Spleen (tissue), 11 donors: ENCODE measurements at regions not wholly inside any gene's neighbourhood (a gene's known extent, or its start where the extent isn't known, plus 50 kb on each side); places are given as distances from the start of the nearest gene placed in this dataset.
A peak's percentile ranks its signal among the peaks of the same experiment; 100 is the strongest.

Experiments used
- DNase-seq: peaks from one replicate; pipeline ENCODE4 v3.0.0-alpha.2; 2020
- H3K27ac ChIP-seq, 8 donors: fragments of 200-600 bp; sonication (generic) in 7 of 8; 1 replicate in 4 of 8; 2 replicates in 4 of 8; pipeline versions ENCODE4 v1.5.0 to v1.8.0; 2016 to 2021; ENCODE audit warnings: inconsistent platforms in 4 of 8, mild to moderate bottlenecking in 4 of 8, moderate library complexity in 1 of 8
- H3K27me3 ChIP-seq, 7 donors: fragments of 200-600 bp; sonication (generic) in 6 of 7; replicated peaks in 1 of 7; 1 replicate in 4 of 7; 2 replicates in 3 of 7; pipeline versions ENCODE4 v1.5.0 to v1.8.0; 2016 to 2021; ENCODE audit warnings: inconsistent platforms in 3 of 7, mild to moderate bottlenecking in 1 of 7
- H3K36me3 ChIP-seq, 6 donors: fragments of 200-600 bp; sonication (generic) in 5 of 6; 1 replicate in 4 of 6; 2 replicates in 2 of 6; pipeline versions ENCODE4 v1.5.0 to v1.8.0; 2016 to 2021; ENCODE audit warnings: inconsistent platforms in 2 of 6
- H3K4me1 ChIP-seq, 6 donors: fragments of 200-600 bp; sonication (generic) in 5 of 6; 1 replicate in 3 of 6; 2 replicates in 3 of 6; pipeline versions ENCODE4 v1.5.0 to v1.8.0; 2016 to 2021; ENCODE audit warnings: inconsistent platforms in 3 of 6
- H3K4me3 ChIP-seq, 8 donors: fragments of 200-600 bp; sonication (generic) in 7 of 8; 1 replicate in 4 of 8; 2 replicates in 4 of 8; pipeline versions ENCODE4 v1.5.0 to v1.8.0; 2016 to 2021; ENCODE audit warnings: inconsistent platforms in 4 of 8, mild to moderate bottlenecking in 4 of 8, moderate library complexity in 2 of 8
- H3K9me3 ChIP-seq, 8 donors: fragments of 200-600 bp; sonication (generic) in 7 of 8; 1 replicate in 4 of 8; 2 replicates in 4 of 8; pipeline versions ENCODE4 v1.5.0 to v1.8.0; 2016 to 2021; ENCODE audit warnings: inconsistent platforms in 4 of 8
- CTCF ChIP-seq, 11 experiments: fragments of 200-600 bp in 7 of 11; fragments of 450-650 bp in 4 of 11; sonication (generic) in 4 of 11; IDR thresholded peaks in 8 of 11; conservative IDR thresholded peaks in 3 of 11; 1 replicate in 7 of 11; 2 replicates in 4 of 11; pipeline versions ENCODE4 v1.4.0 to v1.8.0; 2016 to 2021; ENCODE audit warnings: antibody characterized with exemption in 11 of 11, inconsistent platforms in 4 of 11, mild to moderate bottlenecking in 1 of 11
- POLR2A ChIP-seq, 3 donors: fragments of 450-650 bp; IDR thresholded peaks; one replicate each; pipeline ENCODE4 v1.5.1; 2017; ENCODE audit warnings: antibody characterized with exemption in 3 of 3, mild to moderate bottlenecking in 1 of 3
- POLR2AphosphoS5 ChIP-seq, 3 donors: sonication (generic); formaldehyde crosslinking; IDR thresholded peaks; one replicate each; pipeline ENCODE4 v1.5.1; 2017; ENCODE audit warnings: antibody characterized with exemption in 3 of 3
- WGBS, 5 donors: extraction: QIAGEN DNeasy Blood & Tissue Kit in 3 of 5; methylation state at CpG; one replicate each; pipeline versions ENCODE4 v1.1.5 to v1.1.7; 2013 to 2018; 5-methylcytosine and 5-hydroxymethylcytosine counted together
- intact Hi-C: fragments of 100-400 bp; cut with DNase I; formaldehyde crosslinking; loops from one replicate; pipeline ENCODE4 v1.15.0; 2023; ENCODE audit warnings: low total_unique reads
- donor health status: healthy with polysubstance abuse.
- donor health status: DM: no; HTN: no; CAD: no; lungs with moderate emphysema.
- donor health status: DM: no; HTN: no; CAD: no.
- donor health status: Bipolar disorder and iron deficiency.
- donor health status: healthy.
- donor health status: DM: no; HTN: no; CAD: no.
- donor health status: DM: yes; HTN: yes; CAD: no.

GRCh38 chr6:19682859-19683258 lies 154.3 kb upstream of the ID4 start:
- no peak for DNase-seq

GRCh38 chr6:19690325-19691075 lies 146.7 kb upstream of the ID4 start:
- Histone ChIP-seq H3K4me1 (no peaks in the 10 kb centered on the region), H3K36me3 (no peaks in the 10 kb centered on the region), H3K4me3 (no peak overlapping the region), H3K9me3 (peaks cover 0 to 5% (median 0%) of the 10 kb centered on the region in 8 donors), H3K27me3 (peaks cover 0 to 28% (median 6%) of the 10 kb centered on the region in 7 donors), H3K27ac (no peak overlapping the region)
- no peak for TF ChIP-seq CTCF (IDR thresholded peaks at IDR 0.05 in 8 of 11, conservative IDR thresholded peaks at IDR 0.05 in 3 of 11)
- TF ChIP-seq POLR2A (IDR thresholded peaks at IDR 0.05): no peak
- TF ChIP-seq POLR2AphosphoS5 (IDR thresholded peaks at IDR 0.05): no peak
- no peak for DNase-seq
- WGBS, 5 donors: 49 to 68% (median 56%) methylated on average over 6 of the region's 6 CpGs
- intact Hi-C loops: no loop called here

More at GRCh38 chr6:19682859-19683258, 154.3 kb upstream of the ID4 start:
- no peak for TF ChIP-seq POLR2A (IDR thresholded peaks at IDR 0.05)
- TF ChIP-seq POLR2AphosphoS5 (IDR thresholded peaks at IDR 0.05): no peak
- TF ChIP-seq CTCF (IDR thresholded peaks at IDR 0.05 in 8 of 11, conservative IDR thresholded peaks at IDR 0.05 in 3 of 11): no peak
- no peaks in the 10 kb centered on the region for H3K36me3 ChIP-seq
- H3K27me3 ChIP-seq: no peaks in the 10 kb centered on the region
- no peaks in the 10 kb centered on the region for H3K4me1 ChIP-seq
- H3K4me3 ChIP-seq: no peak overlapping the region
- H3K27ac ChIP-seq: no peak overlapping the region
- intact Hi-C loops: no loop called here
- no peaks in the 10 kb centered on the region for H3K9me3 ChIP-seq

GRCh38 chr6:19691465-19692167 lies 145.6 kb upstream of the ID4 start:
- TF ChIP-seq POLR2AphosphoS5 (IDR thresholded peaks at IDR 0.05): peak in 1 of 3 donors; percentile 46
- TF ChIP-seq CTCF (IDR thresholded peaks at IDR 0.05 in 8 of 11, conservative IDR thresholded peaks at IDR 0.05 in 3 of 11): no peak
- TF ChIP-seq POLR2A (IDR thresholded peaks at IDR 0.05): no peak
- no peaks in the 10 kb centered on the region for H3K36me3 ChIP-seq
- intact Hi-C loops: no loop called here
- WGBS, 5 donors: 4 to 9% (median 8%) methylated on average over 21 to 44 of the region's 44 CpGs
- DNase-seq: no peak
- peak overlapping the region in 6 of 8 donors; percentile 14 to 54 (median 24) for H3K4me3 ChIP-seq
- no peaks in the 10 kb centered on the region for H3K4me1 ChIP-seq
- H3K9me3 ChIP-seq: peaks cover 0 to 5% (median 0%) of the 10 kb centered on the region in 8 donors
- H3K27me3 ChIP-seq: peaks cover 0 to 28% (median 6%) of the 10 kb centered on the region in 7 donors
- peak overlapping the region in 2 of 8 donors; percentile 27 to 34 for H3K27ac ChIP-seq
